Activated T-cell treated with anti-CD3 and anti-CD28 coated beads, Interleukin-2, amount 50 U/mL, for 4 hours (primary cell): ENCODE measurements at regions not wholly inside any gene's neighbourhood (a gene's known extent, or its start where the extent isn't known, plus 50 kb on each side); places are given as distances from the start of the nearest gene placed in this dataset.

Experiments
- ATAC-seq, 2 donors: fragments of 200-7000 bp; cut with Tn5 transposase; one replicate each; pipeline ENCODE4 v1.10.0; 2021
- DNase-seq: peaks from one replicate; pipeline ENCODE4 v3.0.0-alpha.2; 2020
- H3K27me3 Mint-ChIP-seq: one replicate; pipeline ENCODE4 v1.8.0; 2021; ENCODE audit warnings: low read depth, mixed read lengths
- H3K36me3 Mint-ChIP-seq: one replicate; pipeline ENCODE4 v1.8.0; 2022; ENCODE audit warnings: mixed read lengths; ENCODE audit not compliant: insufficient read depth
- H3K4me1 Mint-ChIP-seq: one replicate; pipeline ENCODE4 v1.8.0; 2021; ENCODE audit warnings: low read depth, mixed read lengths
- H3K4me3 Mint-ChIP-seq: one replicate; pipeline ENCODE4 v1.8.0; 2021; ENCODE audit warnings: mild to moderate bottlenecking, moderate library complexity, mixed read lengths
- H3K9me3 Mint-ChIP-seq: one replicate; pipeline ENCODE4 v1.8.0; 2021; ENCODE audit warnings: mixed read lengths

GRCh38 chr1:193308438-193308837 lies 122.0 kb upstream of the B3GALT2 start:
- H3K4me1 Mint-ChIP-seq: peaks cover 22% of the 10 kb centered on the region
- ATAC-seq: no peak
- no peaks in the 10 kb centered on the region for H3K36me3 Mint-ChIP-seq
- no peaks in the 10 kb centered on the region for H3K9me3 Mint-ChIP-seq
- no peaks in the 10 kb centered on the region for H3K27me3 Mint-ChIP-seq
- DNase-seq: no peak
- no peak overlapping the region for H3K4me3 Mint-ChIP-seq

GRCh38 chr1:193306430-193306829 lies 120.0 kb upstream of the B3GALT2 start:
- H3K9me3 Mint-ChIP-seq: no peaks in the 10 kb centered on the region
- DNase-seq (no peak), ATAC-seq (no peak)
- H3K4me1 Mint-ChIP-seq: peaks cover 15% of the 10 kb centered on the region
- H3K27me3 Mint-ChIP-seq: no peaks in the 10 kb centered on the region
- H3K36me3 Mint-ChIP-seq: no peaks in the 10 kb centered on the region
- H3K4me3 Mint-ChIP-seq: no peak overlapping the region
